ENCODE measurements at regions not wholly inside any gene's neighbourhood (a gene's known extent, or its start where the extent isn't known, plus 50 kb on each side); places are given as distances from the start of the nearest gene placed in this dataset.

- no peak for TF ChIP-seq CTCF (IDR thresholded peaks at IDR 0.05; ENCODE audit: insufficient read depth, low read length, poor library complexity, severe bottlenecking)
- TF ChIP-seq EZH2phosphoT487 (conservative IDR thresholded peaks at IDR 0.05; ENCODE audit: low read length), result no peak
Measured at GRCh38 chr12:61311413-61311812, 948.8 kb upstream of the USP15 start.
